ENCODE measurements at regions not wholly inside any gene's neighbourhood (a gene's known extent, or its start where the extent isn't known, plus 50 kb on each side); places are given as distances from the start of the nearest gene placed in this dataset.
"Not testable (repeated sequence)": the region's sequence is repeated elsewhere in the genome, so short reads cannot be mapped to it uniquely, and the experiment has no call there.

DNA sequence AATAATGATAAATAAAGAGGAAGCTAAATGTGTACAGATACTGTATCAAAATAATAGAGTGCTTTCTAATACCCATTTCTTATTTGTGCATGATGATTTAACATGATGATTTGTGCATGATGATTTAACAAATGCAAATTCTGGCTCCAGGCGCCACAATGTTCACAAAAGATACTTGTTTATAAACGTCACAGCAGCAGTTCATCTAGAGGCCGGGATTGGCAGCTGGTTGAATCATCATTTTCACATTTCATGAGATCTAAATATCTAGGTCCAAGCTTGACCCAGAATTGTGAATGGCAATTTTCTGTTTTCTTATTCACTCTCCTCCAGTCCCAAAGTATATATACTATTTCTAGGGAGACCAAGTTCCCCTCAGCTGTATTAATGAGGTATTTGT is 322.0 kb downstream of the SUCLG1 start:
- no peak for DNase-seq (ENCODE audit: low spot score)

DNA sequence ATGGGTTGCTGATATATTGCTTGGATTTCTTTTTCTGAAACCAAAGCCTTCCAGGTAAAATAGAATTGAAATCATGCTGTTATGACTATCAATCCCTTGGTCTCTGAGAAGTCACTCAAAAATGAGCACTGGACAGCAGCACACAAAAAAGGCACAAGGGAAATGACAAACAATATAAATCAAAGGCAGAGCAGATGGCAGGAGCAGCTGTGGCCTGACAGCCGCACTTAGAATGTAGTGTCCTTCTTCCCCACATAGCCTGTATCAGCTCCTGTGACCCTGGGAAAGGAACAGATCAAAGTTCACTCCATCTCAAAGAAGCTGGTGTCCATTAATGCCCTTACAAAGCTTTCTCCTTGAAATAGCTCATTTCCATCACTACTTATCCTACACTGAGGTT is 326.7 kb downstream of the SUCLG1 start:
- DNase-seq (ENCODE audit: low spot score) = no peak

DNA sequence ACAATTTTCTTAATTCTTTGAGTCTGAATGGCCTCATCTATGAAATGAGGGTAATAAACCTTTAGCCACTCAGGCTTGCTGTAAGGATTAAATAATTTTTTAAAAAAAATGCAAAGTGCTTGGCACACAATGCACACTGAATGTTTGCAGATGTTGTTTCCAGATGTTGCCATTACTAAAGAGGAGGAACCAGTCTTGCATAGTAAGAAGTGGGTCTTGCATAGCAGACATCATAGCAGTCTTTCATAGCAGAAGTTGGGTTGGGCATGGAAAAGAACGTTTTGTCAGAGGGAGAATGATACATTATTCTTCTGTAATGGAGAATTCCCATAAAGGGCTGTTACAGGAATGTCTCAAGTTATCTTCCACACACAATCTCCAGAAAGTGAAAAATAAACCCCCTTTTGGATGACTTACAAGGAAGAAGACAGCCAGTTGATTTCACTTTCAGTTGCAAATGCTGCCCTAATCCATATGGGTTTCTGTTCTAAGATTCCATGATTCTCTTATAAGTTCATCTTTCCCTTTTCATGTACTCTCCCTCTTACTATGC is 327.7 kb downstream of the SUCLG1 start:
- no peak for DNase-seq (ENCODE audit: low spot score)

DNA sequence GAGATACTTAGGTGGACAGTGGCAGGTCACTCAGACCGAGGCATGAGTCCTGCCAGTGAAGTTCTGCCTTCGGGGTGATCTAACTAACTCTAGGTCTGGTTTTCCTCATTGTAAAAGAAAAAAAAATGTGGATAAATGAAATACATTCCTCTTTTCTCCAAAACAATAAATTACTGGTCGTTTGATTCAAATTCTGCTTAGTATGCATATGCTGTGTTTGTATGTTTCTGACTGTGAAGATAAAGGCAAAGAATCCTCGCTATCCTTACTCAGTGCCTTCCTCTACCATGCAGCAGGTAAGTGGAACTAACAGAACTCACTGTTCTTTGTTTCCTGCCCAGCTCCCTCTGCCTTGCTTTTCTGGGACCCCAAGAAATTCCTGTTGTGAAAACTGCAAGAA is 330.1 kb downstream of the SUCLG1 start:
- DNase-seq (ENCODE audit: low spot score) = no peak

DNA sequence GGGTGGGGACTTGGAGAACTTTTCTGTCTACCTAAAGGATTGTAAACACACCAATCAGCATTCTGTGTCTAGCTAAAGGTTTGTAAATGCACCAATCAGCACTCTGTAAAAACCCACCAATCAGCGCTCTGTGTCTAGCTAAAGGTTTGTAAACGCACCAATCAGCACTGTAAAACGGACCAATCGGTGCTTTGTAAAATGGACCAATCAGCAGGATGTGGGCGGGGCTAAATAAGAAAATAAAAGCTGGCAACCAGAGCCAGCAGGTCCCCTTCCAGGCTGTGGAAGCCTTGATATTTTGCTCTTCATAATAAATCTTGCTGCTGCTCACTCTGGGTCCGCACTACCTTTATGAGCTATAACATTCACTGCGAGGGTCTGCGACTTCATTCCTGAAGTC is 331.3 kb downstream of the SUCLG1 start:
- DNase-seq (ENCODE audit: low spot score) = not testable (repeated sequence)

DNA sequence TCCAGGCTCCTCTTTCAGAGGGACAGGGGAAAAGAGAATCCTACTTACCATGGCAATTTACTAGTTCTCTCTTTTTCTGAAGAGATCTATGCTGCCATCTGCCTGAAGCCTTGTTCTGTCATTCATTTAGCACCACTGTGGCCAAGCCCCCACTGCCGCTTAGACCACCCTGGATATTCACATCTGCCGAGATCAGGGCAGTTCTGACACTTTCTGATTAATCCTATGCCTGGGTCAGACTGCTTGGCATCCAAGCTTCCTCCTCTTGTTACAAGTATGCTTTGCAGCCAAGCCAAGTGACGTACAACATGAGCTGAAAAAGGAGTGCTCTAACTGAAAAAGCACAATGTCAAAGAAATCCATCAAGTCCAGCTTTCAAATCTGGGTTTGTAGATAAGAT is 332.6 kb downstream of the SUCLG1 start:
- DNase-seq (ENCODE audit: low spot score) = no peak

DNA sequence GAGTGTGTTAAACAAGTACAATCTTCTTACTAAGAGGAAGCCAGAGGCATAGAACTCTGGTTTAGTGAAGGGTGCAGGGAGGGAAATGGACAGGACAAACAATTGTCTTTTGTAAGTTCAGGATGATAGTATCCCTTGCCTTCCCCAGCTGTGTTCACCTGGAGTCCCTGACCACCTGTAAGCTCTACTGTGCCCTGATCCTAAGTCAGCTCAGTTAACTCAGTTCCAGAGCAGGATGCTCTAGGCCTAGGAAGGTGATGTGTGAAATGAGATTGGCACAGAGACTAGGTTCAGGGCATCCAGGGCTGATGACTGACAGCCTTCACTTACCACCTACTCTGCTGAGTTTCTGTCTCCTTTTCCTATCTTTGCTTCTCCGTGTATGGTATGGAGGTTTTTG is 333.0 kb downstream of the SUCLG1 start:
- DNase-seq (ENCODE audit: low spot score) = no peak

DNA sequence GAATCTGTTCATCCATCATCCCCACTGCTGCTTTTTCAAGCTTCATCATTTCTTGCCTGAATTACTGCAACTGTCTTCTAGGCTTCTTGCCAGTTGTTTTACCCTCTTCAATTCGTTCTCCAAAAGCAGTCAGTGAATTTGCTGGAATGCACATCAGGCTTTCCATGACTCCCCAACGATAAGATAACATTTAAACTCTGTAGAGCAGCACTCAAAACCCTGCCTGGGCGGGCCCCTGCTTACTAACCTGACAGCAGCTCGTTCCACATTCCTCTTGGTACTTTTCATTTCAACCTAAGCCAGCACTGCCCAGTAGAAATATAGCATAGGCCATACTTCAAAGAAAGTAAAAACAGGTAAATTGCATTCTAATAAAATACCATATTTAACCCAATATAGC is 342.9 kb downstream of the SUCLG1 start:
- DNase-seq (ENCODE audit: low spot score) = no peak

DNA sequence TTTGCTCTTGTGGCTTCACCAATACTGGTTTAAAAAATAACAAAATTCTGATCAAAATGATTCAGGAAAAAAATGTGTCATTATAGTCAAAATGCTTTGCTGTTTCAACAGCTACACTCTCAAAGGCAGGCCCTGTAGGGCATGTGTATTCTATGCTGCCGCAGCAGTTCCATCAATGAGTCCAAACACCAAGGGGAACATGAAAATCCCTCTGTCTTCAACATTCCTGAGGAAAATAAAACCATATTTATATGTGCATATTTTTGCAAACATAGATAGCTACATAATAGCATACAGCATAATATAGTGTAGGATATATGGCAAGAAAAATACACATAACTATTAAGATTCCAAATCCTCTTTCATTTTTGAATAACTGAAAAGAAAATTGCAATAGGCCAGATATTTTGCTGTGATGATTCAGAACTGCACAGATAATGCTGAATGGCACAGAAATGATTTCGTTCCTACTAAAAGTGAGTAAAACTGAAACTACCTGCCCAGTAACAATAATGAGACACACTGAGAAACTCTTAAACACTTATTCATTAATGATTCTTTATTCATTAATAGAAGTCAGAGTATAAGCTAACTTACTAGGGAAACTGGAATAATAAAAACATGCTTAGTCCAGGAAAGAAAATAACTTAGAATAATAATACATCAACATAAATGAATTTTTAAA is 343.8 kb downstream of the SUCLG1 start:
- DNase-seq (ENCODE audit: low spot score) = no peak

DNA sequence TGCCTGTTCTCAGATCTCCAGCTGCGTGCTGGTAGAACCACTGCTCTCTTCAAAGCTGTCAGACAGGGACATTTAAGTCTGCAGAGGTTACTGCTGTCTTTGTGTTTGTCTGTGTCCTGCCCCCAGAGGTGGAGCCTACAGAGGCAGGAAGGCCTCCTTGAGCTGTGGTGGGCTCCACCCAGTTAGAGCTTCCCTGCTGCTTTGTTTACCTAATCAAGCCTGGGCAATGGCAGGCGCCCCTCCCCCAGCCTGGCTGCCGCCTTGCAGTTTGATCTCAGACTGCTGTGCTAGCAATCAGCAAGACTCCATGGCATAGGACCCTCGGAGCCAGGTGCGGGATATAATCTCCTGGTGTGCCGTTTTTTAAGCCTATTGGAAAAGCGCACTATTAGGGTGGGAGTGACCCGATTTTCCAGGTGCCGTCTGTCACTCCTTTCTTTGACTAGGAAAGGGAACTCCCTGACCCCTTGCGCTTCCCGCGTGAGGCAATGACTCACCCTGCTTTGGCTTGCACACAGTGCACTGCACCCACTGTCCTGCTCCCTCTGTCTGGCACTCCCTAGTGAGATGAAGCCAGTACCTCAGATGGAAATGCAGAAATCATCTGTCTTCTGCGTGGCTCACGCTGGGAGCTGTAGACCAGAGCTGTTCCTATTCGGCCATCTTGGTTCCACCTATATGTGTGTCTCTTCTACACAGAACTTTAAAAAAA is 355.1 kb downstream of the SUCLG1 start:
- DNase-seq (ENCODE audit: low spot score) = not testable (repeated sequence)

DNA sequence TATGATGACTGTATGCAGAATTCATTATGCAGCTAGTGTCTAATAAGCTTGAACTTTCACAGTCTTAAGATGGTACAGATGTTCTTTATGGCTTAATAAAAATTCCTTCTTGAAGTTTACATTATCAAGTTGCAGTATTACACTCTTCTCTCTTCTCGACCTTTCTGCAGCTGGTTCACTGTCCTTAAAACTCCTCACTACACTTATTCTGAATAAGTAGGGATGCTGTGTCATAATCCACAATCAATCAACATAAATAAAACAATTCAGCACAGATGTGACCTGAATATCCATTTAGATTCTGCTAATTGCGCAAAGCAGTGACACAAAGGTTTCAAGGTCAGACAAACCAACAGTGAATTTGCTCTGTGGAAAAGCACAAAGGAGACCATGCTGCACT is 356.8 kb downstream of the SUCLG1 start:
- no peak for DNase-seq (ENCODE audit: low spot score)

DNA sequence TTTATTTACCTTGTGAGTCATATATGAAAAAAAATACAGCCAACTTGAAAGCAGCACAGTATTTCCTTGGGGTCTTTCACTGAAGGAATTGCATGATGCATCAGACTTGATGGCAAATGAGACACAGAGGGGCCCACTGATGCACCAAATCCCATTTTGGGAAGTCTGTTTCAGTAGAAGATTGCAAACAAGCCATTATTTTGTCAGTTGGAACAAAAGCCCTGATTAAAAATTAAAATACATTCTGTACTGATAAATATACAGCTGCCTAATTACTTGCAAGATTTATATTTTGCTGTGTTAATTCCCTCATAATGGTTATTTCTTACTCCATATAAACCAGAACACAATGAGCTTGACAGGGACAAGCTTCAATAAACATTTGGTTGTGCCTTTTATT is 370.4 kb downstream of the SUCLG1 start:
- no peak for DNase-seq (ENCODE audit: low spot score)

DNA sequence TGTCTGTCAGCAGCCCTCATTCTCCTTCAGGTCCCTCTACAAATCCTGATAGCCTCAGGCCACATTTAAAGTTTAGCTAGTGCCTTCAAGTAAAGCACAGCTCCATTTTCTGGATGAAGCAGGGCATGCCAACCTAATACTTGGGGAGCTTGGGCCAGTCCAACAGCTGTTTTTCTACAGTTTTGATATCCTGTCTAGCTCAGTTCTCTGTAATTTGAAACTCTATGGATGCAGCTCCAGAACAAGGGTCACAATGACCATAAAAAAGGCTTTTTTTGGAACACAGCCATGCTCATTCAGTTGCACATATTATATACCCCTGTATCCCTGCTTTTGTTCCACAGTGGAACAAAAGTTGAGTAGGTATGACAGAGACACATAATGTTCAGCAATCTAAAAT is 373.5 kb downstream of the SUCLG1 start:
- no peak for DNase-seq (ENCODE audit: low spot score)

DNA sequence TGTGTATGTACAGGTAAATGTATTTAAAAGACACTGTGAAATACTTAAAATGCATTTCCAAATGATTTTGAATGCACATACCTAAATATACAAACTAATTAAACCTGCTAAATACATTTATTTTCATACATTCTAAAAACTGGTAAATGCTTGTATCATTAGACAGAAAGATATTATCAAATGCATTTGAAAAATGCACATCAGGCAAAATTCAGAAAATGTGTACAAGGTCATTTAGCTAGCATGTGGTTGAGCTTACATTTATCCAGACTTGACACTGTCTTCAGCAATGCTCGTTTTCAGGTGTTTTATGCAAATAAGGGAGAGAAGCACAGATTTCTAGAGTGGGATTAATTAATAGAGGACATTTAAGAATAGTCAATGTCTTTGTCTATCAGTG is 374.2 kb downstream of the SUCLG1 start:
- DNase-seq (ENCODE audit: low spot score) = no peak

DNA sequence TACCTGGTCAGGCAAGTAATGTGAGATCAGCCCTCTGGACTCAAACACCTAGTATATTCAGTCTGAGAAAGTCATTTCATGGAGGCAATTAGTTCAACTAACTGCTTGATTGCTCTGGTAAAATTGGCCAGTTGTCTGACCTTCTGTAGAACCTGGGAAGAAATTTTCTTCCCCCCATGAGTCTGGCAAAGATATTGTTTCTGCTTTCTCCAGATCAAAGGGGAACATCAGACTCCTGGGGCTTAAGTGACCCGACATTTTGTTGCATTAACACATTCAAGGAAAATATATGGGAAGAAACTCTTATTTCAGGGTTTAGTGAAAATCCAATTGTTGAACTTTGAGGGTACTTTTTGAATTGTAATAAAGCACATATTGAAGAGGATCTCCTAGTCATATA is 375.1 kb downstream of the SUCLG1 start:
- DNase-seq (ENCODE audit: low spot score) = no peak

DNA sequence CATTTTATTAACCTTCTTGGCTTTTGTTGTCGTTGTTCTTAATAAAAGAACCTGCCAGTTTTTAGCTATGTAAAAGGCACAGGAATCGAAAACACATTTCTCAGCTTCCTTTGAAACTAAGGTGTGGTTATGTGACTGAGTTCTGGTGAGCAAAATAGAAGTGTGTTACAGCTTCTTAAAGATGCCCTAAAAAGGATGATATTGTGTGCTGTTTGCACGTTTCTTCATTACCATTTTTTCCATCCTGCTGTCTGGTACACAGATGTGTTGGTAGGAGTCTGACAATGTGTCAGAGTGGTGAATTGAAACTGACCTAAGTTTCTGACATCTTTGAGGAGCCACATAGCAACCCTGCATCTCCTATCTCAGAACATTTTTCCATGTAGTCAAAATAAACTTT is 380.6 kb downstream of the SUCLG1 start:
- no peak for DNase-seq (ENCODE audit: low spot score)

DNA sequence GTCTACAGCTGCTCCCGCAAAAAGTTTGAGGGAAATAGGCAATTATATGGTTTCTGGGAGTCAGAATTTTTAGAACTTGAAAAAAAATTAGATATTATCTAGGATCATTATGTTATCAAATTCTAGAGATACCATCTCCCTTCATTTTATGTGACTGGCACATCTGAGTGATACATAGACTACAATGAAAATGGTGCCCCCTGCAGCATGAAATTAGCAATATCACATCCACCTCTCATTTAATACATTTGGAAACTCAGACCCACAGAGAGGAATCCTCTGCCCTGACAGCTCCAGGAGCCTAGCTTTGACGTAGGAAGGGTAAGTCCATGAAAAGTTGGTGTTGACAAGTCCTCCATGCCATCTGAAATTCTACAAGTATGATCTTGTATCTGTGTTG is 381.6 kb downstream of the SUCLG1 start:
- peak; percentile 36 for DNase-seq (ENCODE audit: low spot score)

DNA sequence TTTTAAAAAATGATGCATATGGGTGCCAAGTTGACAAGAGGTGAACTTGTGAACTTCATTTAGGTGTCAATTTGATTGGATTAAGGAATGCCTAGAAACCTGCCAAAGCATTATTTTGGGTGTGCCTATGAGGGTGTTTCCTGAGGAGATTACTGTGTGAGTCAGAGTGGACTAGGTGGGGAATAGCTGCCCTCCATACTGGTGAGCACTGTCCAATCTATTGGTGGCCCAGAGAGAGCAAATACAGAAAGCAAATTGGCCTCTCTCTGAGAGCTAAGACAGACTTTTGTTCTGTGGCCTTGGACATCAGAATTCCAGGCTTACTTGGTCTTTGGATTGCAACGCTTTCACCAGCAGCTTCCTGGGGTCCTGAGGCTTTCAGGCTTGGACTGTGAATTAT is 388.0 kb downstream of the SUCLG1 start:
- no peak for DNase-seq (ENCODE audit: low spot score)

DNA sequence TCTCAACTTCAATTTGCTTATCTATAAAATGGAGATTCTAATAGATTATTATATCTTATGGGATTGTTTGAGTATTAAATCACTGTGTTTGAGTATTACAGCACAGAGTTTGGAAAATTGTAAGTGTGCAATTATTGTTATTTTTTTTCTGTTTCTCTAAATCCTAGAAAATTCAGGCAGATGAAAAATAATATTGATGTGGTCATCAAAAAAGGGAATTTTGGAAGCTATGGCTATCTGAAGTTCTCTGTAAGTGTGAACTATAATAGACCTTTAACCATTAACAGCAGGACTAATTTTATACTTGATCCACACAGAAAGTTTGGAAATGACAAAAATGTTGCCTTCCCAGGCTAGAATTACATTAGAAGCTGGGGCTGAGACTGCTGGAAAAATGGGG is 393.2 kb downstream of the SUCLG1 start:
- DNase-seq (ENCODE audit: low spot score) = no peak

DNA sequence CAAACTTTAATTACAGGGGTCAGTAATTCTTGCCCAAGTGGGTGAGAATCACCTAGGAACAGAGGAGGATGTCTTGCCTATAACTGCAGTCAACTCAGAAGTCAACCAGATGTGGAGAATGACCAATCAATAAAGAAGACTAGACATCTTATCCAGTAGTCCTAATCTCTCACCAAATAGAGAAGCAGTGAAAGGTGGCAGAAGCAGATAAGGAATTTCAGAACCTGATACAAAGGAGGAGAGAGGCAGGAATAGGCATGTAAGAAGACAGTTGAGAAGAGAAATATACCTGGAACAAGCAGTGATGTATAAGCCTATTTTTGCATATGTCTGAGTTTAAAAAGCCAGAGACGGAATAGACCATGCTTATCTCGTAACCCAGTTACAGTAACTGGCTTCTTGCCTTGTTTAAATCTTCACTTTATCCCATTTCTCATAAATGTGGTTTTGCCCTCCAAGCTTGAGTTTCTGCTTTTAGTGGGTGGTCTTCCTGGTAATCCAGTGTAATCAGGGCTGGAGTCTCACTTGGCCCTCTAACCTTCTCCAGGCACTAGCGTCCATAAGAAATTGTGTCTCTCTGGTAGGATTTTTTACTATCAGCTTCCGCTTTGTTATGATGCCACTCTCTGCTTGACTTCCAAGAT is 401.0 kb downstream of the SUCLG1 start:
- no peak for DNase-seq (ENCODE audit: low spot score)

DNA sequence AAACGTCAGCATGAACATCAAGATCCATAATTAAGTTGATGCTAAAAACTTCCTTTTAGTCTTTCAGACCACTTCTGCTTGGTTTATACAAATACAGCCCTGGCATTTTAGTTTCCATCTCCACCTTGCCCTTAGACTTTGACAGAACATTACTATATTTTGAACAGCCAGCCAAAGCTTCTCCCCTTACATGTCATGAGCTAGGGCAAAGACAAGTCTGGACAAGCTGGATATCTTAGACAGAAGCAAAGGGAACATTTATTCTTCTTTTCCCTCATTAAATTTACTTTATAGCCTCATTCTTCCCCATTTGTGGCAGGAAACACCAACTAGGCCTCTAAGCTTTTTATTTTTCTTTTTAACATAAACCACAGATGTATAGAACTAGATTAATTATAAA is 403.3 kb downstream of the SUCLG1 start:
- no peak for DNase-seq (ENCODE audit: low spot score)

DNA sequence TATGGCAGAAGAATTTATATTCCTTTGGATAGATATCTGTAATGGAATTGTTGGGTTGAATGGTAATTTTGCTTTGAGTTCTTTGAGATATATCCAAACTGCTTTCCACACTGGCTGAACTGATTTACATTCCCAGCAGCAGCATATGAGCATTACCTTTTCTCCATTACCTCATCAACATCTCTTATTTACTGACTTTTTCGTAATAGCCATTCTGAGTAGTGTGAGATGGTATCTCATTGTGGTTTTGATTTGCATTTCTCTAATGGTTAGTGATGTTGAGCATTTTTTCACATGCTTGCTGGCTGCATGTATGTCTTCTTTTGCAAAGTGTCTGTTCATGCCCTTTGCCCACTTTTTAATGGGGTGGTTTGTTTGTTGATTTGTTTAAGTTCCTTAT is 404.5 kb downstream of the SUCLG1 start:
- DNase-seq (ENCODE audit: low spot score) = not testable (repeated sequence)

DNA sequence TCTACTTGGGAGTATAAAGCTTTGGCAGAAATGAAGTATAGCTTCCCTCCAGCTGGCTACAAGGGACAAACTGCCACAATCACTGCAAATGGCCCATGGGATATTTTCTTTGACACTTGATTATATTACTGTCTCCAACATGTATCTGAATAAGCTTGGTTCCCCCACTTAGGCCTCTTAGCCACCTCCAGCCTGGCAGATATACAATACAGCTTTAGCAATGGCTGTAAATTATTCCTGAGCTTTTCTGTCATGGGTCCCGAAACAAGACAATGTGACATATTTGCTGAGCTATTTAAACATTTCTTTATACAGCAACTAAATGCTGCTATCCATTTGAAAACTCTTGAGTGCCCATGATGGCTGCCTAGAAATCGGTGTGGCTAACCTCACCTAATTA is 406.2 kb downstream of the SUCLG1 start:
- no peak for DNase-seq (ENCODE audit: low spot score)
